ENCODE measurements at regions not wholly inside any gene's neighbourhood (a gene's known extent, or its start where the extent isn't known, plus 50 kb on each side); places are given as distances from the start of the nearest gene placed in this dataset.

DNA sequence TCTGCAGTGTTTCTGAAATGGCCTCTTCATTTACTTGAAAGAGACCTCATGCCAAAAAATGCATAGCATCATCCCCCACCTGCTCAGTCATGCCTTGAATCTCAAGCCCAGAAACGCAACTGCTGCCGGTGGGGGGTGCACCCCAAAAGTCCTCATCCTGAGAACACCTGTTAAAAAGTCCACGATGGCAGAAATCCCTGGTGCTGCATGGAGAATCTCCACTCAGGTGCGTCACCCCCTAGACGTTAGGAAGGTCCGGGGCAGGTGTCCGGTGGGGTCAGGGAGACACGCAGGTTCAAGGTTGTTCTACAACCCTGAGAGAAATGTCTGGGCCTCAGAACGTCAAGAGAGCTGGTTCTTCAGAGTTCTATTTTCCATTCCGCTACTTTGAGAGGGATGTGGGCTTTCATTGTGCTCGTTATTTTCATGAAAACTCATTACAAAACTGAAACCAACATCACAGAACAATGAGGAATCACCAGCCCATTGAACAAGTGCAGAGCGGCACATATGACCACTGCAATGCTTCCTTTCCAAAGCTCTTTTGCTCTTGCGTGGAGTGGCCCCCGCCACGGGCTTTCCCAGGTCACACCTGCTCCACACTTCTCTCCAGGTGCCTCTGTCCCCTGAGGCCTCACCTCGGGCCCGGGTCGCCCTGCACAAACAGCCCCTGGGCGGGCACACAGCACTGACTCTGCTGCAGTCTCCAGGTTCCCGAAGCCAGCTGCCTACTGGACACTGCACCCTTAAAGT, 201.9 kb downstream of the TOMM20 start:
- intact Hi-C loops (cut with DNase I; ENCODE audit: low total_unique reads), result no loop called here
- WGBS, 2 donors, result 63 to 67% methylated on average over 19 to 20 of the region's 20 CpGs
- DNase-seq (ENCODE audit: low spot score in 2 of 2), result peak in 1 of 2 donors; percentile 85
- TF ChIP-seq POLR2A (IDR thresholded peaks at IDR 0.05), result no peak
- TF ChIP-seq, protein P1, sequence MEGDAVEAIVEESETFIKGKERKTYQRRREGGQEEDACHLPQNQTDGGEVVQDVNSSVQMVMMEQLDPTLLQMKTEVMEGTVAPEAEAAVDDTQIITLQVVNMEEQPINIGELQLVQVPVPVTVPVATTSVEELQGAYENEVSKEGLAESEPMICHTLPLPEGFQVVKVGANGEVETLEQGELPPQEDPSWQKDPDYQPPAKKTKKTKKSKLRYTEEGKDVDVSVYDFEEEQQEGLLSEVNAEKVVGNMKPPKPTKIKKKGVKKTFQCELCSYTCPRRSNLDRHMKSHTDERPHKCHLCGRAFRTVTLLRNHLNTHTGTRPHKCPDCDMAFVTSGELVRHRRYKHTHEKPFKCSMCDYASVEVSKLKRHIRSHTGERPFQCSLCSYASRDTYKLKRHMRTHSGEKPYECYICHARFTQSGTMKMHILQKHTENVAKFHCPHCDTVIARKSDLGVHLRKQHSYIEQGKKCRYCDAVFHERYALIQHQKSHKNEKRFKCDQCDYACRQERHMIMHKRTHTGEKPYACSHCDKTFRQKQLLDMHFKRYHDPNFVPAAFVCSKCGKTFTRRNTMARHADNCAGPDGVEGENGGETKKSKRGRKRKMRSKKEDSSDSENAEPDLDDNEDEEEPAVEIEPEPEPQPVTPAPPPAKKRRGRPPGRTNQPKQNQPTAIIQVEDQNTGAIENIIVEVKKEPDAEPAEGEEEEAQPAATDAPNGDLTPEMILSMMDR (IDR thresholded peaks at IDR 0.05), result no peak
- H3K4me3 ChIP-seq (ENCODE audit: low read depth, poor library complexity, severe bottlenecking), result no peak overlapping the region

DNA sequence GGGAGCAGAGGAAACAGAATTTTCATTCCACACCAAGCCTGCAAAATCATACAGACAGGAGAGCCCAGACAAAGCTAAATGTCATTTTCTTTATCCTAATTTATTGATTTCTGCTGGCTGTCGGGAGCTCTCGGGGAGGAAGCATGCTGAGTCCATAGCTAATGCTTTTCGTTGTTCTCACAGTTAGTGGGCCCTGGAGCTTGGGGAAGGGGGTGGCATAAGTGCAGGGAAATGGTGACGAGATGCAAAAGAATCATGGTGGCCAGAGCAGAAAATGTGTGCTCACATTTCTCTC, 202.4 kb downstream of the TOMM20 start:
- intact Hi-C loops (cut with DNase I; ENCODE audit: low total_unique reads), result no loop called here
- no peak for DNase-seq (ENCODE audit: low spot score in 2 of 2)
- no peak overlapping the region for H3K4me3 ChIP-seq (ENCODE audit: low read depth, poor library complexity, severe bottlenecking)
- whole genome bisulfite sequencing, 2 donors, result 40 to 47% methylated on average over 4 of the region's 4 CpGs
- no peak for TF ChIP-seq POLR2A (IDR thresholded peaks at IDR 0.05)
- TF ChIP-seq, protein P1 (IDR thresholded peaks at IDR 0.05), result no peak

- DNase-seq (ENCODE audit: low spot score in 2 of 2), result peak; percentile 56 to 70
- no peak overlapping the region for H3K4me3 ChIP-seq (ENCODE audit: low read depth, poor library complexity, severe bottlenecking)
- TF ChIP-seq, protein P1 (IDR thresholded peaks at IDR 0.05), result no peak
- TF ChIP-seq POLR2A (IDR thresholded peaks at IDR 0.05), result no peak
- 54 to 55% methylated on average over 7 of the region's 7 CpGs for WGBS, 2 donors
- intact Hi-C loops (cut with DNase I; ENCODE audit: low total_unique reads), result no loop called here
Observed at GRCh38 chr1:234925440-234926263, 203.0 kb downstream of the TOMM20 start.

DNA sequence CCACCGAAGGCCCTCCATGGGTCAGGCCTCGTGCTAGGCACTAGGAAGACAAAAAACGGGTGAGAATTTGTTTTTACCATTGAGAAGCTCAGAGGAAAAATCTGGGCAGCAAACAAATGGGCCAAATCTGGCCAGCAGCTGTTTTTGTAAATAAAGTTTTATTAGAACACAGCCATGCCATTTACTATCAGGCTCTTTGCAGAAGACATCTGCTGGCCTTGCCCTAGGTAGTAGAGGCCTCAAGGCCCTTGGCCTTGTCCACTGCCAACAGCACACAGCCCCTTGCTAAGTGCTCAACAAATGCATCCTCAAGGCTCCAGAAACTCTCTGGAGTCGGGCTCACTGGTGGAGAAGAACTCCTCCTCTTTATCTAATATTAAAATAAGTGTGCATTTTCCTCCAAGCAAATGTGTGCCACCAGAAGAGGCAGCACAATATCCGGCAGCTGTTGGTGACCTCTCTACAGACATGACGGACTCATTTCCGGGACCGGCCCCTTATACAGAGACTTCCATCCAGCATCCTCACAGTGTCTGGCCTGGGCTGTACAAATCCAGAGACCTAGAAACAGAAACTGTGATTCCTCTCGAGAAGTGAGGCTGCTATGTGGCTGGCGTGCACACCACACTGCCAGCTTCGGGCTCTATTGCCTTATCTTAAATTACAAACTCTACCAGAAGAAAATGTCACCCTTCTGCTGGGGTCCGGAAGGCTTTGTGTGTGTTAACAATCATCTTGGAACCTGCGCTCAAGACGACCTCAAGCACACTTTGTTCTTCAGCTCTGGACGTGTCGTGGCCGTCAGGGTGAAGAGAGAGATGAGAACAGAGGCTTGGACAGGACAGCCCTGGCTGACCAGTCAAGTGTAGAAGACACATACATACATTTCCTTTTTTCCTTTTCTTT, 203.9 kb downstream of the TOMM20 start:
- 63 to 74% methylated on average over 17 of the region's 17 CpGs for WGBS, 2 donors

GRCh38 chr1:234923626-234924025, 205.0 kb downstream of the TOMM20 start:
- intact Hi-C loops (cut with DNase I; ENCODE audit: low total_unique reads), result no loop called here
- 91 to 95% methylated on average over 5 of the region's 5 CpGs for WGBS, 2 donors
- DNase-seq (ENCODE audit: low spot score in 2 of 2), result peak in 1 of 2 donors; percentile 49
- TF ChIP-seq POLR2A (IDR thresholded peaks at IDR 0.05), result no peak
- TF ChIP-seq, protein P1 (IDR thresholded peaks at IDR 0.05), result no peak
- no peak overlapping the region for H3K4me3 ChIP-seq (ENCODE audit: low read depth, poor library complexity, severe bottlenecking)

More for the DNA sequence above, 203.9 kb downstream of the TOMM20 start:
- peak in 1 of 2 donors; percentile 78 for DNase-seq (ENCODE audit: low spot score in 2 of 2)
- intact Hi-C loops (cut with DNase I; ENCODE audit: low total_unique reads), result no loop called here
- no peak overlapping the region for H3K4me3 ChIP-seq (ENCODE audit: low read depth, poor library complexity, severe bottlenecking)
- TF ChIP-seq, protein P1 (IDR thresholded peaks at IDR 0.05), result no peak
- TF ChIP-seq POLR2A (IDR thresholded peaks at IDR 0.05), result no peak
